DND-41 (cell line): ENCODE measurements at regions not wholly inside any gene's neighbourhood (a gene's known extent, or its start where the extent isn't known, plus 50 kb on each side); places are given as distances from the start of the nearest gene placed in this dataset.

Experiments used
- EZH2 ChIP-seq: IDR thresholded peaks from 3 replicates; pipeline ENCODE4 v1.6.1; 2012; ENCODE audit warnings: borderline replicate concordance, low read depth, mild to moderate bottlenecking, moderate library complexity, low read length, inconsistent platforms; ENCODE audit not compliant: severe bottlenecking
- TF ChIP-seq, protein P1 (sequence below): IDR thresholded peaks from 2 replicates; pipeline ENCODE4 v1.5.1; 2012; ENCODE audit warnings: borderline replicate concordance, low read length, moderate library complexity, mild to moderate bottlenecking; ENCODE audit not compliant: poor library complexity, severe bottlenecking; ENCODE audit errors: extremely low read depth

DNA sequence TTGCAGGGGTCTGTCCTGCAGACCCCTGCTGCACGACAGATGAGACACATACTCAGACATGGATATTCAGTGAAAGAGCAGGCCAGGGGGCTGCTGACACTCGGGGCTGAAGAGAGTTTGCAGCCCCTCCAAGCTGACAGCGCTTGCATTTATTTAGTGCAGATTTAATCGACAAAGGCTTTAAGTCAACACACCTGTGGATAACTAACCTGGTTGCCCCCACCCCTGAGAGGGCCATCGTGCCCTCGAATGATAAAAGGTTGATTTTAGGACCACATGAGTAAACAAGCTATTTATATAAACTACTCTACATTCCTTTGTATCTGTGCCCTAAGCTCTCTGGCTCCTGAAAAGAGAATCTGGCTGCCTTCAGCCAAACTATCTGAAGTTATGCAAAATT is 708.2 kb upstream of the LRRN3 start:
- TF ChIP-seq EZH2: no peak
- TF ChIP-seq, protein P1, sequence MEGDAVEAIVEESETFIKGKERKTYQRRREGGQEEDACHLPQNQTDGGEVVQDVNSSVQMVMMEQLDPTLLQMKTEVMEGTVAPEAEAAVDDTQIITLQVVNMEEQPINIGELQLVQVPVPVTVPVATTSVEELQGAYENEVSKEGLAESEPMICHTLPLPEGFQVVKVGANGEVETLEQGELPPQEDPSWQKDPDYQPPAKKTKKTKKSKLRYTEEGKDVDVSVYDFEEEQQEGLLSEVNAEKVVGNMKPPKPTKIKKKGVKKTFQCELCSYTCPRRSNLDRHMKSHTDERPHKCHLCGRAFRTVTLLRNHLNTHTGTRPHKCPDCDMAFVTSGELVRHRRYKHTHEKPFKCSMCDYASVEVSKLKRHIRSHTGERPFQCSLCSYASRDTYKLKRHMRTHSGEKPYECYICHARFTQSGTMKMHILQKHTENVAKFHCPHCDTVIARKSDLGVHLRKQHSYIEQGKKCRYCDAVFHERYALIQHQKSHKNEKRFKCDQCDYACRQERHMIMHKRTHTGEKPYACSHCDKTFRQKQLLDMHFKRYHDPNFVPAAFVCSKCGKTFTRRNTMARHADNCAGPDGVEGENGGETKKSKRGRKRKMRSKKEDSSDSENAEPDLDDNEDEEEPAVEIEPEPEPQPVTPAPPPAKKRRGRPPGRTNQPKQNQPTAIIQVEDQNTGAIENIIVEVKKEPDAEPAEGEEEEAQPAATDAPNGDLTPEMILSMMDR: no peak
